NCI-H82 treated with DMSO at 0.1 percent for 48 hours (cell line): ENCODE measurements at regions not wholly inside any gene's neighbourhood (a gene's known extent, or its start where the extent isn't known, plus 50 kb on each side); places are given as distances from the start of the nearest gene placed in this dataset.

ENCODE experiments used
- DNase-seq: peaks from one replicate; lab custom pipeline; 2025; ENCODE audit not compliant: unreplicated experiment; lab: John Stamatoyannopoulos, UW

GRCh38 chr18:14905350-14905749 is 157.4 kb downstream of the ANKRD30B start:
- no peak for DNase-seq

- DNase-seq, result no peak
Measured at GRCh38 chr18:14905979-14906378, 158.0 kb downstream of the ANKRD30B start.

GRCh38 chr18:14907420-14907819 is 159.4 kb downstream of the ANKRD30B start:
- DNase-seq, result no peak

- DNase-seq, result no peak
Measured at GRCh38 chr18:14908541-14908940, 160.6 kb downstream of the ANKRD30B start.

GRCh38 chr18:14912967-14913366 is 165.0 kb downstream of the ANKRD30B start:
- DNase-seq, result no peak

GRCh38 chr18:14914121-14914520 is 166.1 kb downstream of the ANKRD30B start:
- no peak for DNase-seq

- DNase-seq, result no peak
Measured at GRCh38 chr18:14914771-14915170, 166.8 kb downstream of the ANKRD30B start.

GRCh38 chr18:14916181-14916580 is 168.2 kb downstream of the ANKRD30B start:
- no peak for DNase-seq

GRCh38 chr18:14916851-14917250 is 168.9 kb downstream of the ANKRD30B start:
- DNase-seq, result no peak

- DNase-seq, result no peak
Measured at GRCh38 chr18:14917311-14917710, 169.3 kb downstream of the ANKRD30B start.

- DNase-seq, result no peak
Measured at GRCh38 chr18:14919666-14920065, 171.7 kb downstream of the ANKRD30B start.

GRCh38 chr18:14921031-14921430 is 173.1 kb downstream of the ANKRD30B start:
- no peak for DNase-seq

GRCh38 chr18:14921547-14921946 is 173.6 kb downstream of the ANKRD30B start:
- DNase-seq, result no peak

- DNase-seq, result no peak
Measured at GRCh38 chr18:14922031-14922430, 174.1 kb downstream of the ANKRD30B start.

- DNase-seq, result no peak
Measured at GRCh38 chr18:14922965-14923565, 175.1 kb downstream of the ANKRD30B start.

- no peak for DNase-seq
Measured at GRCh38 chr18:14924226-14924625, 176.3 kb downstream of the ANKRD30B start.

GRCh38 chr18:14925281-14925709 is 177.3 kb downstream of the ANKRD30B start:
- no peak for DNase-seq

- no peak for DNase-seq
Measured at GRCh38 chr18:14927701-14928100, 179.7 kb downstream of the ANKRD30B start.

- DNase-seq, result no peak
Measured at GRCh38 chr18:14928396-14928795, 180.4 kb downstream of the ANKRD30B start.

- DNase-seq, result no peak
Measured at GRCh38 chr18:14930076-14930475, 182.1 kb downstream of the ANKRD30B start.

- DNase-seq, result no peak
Measured at GRCh38 chr18:14930576-14930975, 182.6 kb downstream of the ANKRD30B start.

GRCh38 chr18:14933049-14933851 is 185.3 kb downstream of the ANKRD30B start:
- no peak for DNase-seq

- DNase-seq, result no peak
Measured at GRCh38 chr18:14933964-14934363, 186.0 kb downstream of the ANKRD30B start.
